ENCODE measurements at regions not wholly inside any gene's neighbourhood (a gene's known extent, or its start where the extent isn't known, plus 50 kb on each side); places are given as distances from the start of the nearest gene placed in this dataset.

DNA sequence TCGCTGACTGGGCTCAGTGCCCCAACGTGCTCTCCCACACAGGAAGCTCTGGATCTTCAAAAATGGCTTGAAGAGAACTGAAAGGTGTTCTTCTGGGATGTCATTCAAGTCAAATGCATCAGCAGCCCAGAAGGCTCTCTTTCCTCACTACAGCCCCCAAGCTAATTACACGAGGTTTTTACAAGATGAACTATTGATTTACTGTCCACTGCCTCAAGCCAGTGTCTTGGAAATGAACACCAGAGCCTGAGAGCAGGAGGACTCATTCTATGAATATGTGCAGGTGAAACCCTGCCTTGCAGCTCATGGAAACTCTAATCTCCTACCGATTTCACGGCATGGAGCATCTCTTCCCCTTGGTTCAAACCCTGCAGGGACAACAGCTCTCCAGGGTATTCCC, 98.9 kb upstream of the CST7 start:
- TF ChIP-seq CTCF (conservative IDR thresholded peaks at IDR 0.05) (no peak), ZFX (IDR thresholded peaks at IDR 0.05) (no peak)

All from C4-2B (cell line).